ENCODE measurements at regions not wholly inside any gene's neighbourhood (a gene's known extent, or its start where the extent isn't known, plus 50 kb on each side); places are given as distances from the start of the nearest gene placed in this dataset.
"Not testable (repeated sequence)": the region's sequence is repeated elsewhere in the genome, so short reads cannot be mapped to it uniquely, and the experiment has no call there.

DNA sequence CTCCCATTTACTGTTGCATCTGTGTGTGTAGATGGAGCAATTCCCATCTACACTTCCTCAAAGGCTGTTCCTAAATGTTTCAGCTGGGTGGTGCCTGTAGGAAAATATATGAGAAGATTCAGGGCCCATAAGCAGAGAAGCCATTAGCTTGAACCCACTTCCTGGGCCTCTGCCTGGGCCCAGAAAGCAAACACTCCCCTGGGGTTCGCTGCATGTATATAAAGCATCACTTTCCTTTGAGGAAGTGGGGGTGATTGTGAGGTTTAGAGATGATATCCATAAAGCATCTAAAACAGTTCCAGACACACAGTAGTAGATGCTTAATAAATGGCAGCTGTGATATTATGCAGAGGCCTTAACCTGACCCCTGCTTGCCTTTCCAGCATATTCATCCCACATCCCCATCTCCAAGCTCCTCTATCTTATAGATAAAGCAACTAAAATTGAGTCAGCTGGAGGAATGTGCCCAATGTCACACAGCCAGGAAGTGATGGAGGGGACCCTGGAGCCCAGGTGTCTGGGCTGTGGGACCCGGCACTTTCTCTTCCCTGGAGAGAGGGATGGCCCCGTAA lies 280.0 kb upstream of the CRY1 start:
- DNase-seq (ENCODE audit: low spot score): no peak

- no peak for DNase-seq (ENCODE audit: low spot score)
These were observed 281.0 kb upstream of the CRY1 start for GRCh38 chr12:107374161-107374840.

DNA sequence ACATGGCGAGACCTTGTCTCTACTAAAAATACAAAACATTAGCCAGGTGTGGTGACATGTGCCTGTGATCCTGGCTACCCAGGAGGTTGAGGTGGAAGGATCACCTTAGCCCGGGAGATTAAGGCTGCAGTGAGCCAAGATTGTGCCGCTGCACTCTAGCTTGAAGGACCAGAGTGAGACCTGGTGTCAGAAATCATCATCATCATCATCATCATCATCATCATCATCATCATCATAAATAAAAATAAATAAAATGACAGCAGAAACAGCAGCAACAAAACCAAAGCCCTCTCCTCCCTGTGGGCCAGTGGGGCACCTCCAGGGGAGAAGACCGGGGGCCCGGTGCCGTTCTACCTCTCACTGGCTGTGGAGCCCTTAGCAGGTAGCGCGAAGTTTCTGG lies 281.9 kb upstream of the CRY1 start:
- no peak for DNase-seq (ENCODE audit: low spot score)

DNA sequence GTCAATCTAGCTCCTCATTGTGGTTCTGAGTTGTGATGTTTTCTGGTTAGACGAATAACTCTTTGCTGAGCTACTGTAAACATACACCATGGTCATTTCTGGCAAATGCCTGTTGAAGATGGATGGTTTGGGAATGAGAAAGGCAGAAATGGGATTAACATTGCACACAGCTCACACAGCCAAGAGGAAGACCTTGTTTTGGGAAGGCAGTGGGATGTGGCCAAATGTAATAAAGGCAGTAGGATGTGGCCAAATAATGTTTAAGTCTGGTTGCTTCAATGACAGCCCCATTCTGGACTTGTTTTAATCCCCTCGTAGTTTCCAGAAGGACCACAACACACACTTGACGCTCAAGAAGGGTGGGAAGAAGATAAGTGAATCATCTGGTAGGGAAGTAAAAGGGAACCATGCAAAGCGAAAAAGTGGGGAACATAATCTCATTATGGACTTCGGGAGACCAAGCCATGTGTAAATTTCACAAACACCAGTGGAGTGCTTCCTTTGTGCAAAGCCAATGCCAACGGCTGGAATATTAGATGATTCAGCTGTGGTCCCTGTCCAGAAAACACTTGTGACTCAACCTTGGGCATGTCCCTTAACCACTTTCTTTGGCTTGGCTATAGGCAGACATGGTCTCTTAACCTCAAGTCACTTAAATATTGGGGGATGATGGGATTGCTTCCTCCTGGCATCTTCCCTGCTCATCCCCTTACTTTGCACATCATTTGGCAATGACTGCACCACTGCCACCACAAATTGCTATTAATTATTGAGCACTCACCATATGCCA lies 284.4 kb upstream of the CRY1 start:
- no peak for DNase-seq (ENCODE audit: low spot score)

- DNase-seq (ENCODE audit: low spot score): no peak
These were observed 285.3 kb upstream of the CRY1 start for GRCh38 chr12:107378609-107379008.

DNA sequence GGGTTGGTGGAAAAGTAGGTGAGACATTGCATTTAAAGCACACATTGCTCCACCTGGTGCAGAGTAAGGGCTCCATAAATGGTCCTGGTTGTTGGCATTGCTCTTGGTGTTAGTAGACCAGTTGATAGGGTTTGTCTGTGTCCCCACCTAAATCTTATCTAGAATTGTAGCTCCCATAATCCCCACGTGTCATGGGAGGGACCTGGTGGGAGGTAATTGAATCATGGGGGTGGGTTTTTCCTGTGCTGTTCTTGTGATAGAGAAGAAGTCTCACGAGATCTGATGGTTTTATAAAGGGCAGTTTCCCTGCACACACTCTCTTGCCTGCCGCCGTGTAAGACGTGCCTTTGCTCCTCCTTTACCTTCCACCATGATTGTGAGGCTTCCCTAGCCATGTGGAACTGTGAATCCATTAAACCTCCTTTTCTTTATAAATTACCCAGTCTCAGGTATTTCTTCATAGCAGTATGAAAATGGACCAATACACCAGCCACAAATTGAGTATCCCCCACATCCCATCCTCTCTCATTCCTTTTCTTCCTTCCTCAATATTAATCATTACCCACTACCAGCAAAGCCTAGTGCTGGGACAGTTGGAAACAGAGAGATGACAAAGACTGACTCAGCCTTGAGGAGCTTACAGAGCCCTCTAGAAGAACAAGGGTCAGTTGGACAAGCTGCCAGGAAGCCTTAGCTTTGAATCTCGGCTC lies 285.9 kb upstream of the CRY1 start:
- not testable (repeated sequence) for DNase-seq (ENCODE audit: low spot score)

DNA sequence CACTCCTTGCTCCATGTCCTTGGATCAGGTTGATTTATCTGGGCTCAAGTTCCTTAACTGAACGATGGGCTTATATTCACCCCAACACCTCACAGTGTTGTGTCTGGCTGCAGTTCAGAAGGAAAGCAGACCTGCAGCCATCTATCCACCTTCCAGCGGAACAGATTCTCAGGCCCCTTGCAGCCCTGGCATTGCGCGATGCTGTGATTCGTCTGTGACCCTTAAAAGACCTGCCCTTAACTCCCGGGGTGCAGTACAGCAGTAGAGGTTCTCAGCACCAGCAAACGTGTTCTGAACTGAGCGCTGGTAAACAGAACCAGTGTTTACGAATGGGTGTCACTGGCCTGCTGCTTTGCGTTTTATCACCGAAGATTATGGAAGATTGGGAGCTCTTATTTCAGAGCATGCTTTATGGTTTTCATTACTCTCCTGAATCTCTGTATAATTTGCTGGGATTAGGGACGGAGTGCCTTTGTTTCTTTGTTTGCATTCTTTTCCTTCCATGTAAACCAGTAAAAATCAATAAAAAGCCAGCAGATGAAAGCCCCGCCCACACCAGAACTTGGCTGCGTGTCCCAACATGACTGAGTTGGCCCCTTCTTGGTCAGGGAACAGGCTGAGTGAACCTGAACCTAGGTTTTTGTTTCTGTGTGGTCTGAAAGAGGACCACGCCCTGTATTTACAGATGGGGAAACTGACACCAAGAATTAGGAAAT lies 286.7 kb upstream of the CRY1 start:
- DNase-seq (ENCODE audit: low spot score): no peak

DNA sequence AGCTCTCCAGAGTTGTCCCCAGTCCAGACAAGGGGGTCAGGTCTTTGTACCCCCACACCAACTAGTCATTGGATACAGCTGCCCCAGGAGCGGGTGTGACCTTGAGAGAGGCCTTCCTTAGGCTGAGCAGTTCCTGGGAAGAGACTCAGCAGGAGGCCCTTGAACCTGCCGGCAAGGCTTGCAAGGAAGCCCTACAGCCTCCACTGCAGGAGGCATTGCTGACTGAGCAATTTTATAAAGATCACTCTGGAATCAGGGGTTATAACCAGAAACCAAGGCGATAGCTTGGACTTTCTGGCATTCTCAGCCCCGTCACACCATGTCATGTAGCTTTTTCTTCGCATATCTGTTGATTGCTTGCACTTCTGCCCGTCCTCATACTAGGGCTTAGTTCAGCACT lies 291.3 kb upstream of the CRY1 start:
- DNase-seq (ENCODE audit: low spot score): no peak

DNA sequence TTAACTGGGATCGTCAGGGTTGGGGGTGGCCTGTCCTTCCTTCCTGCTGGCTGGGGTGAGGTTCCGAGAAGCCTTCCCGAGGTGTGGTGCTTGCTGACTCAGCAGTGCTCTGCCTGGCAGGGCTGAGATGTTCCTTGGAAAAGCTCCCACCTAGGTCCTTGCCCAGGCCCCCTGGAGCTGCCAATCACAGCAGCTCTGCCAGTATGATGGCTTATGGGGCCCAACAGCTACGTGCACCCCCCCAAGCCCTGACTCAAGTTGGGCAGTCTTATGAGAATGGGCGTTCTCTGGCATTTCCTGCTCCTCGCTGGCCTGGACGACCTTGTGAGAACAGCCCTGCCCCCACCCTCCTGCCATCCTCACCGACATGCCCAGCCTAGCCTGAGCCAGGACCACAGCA lies 292.2 kb upstream of the CRY1 start:
- no peak for DNase-seq (ENCODE audit: low spot score)

GRCh38 chr12:107386569-107386968 lies 293.2 kb upstream of the CRY1 start:
- DNase-seq (ENCODE audit: low spot score): no peak

DNA sequence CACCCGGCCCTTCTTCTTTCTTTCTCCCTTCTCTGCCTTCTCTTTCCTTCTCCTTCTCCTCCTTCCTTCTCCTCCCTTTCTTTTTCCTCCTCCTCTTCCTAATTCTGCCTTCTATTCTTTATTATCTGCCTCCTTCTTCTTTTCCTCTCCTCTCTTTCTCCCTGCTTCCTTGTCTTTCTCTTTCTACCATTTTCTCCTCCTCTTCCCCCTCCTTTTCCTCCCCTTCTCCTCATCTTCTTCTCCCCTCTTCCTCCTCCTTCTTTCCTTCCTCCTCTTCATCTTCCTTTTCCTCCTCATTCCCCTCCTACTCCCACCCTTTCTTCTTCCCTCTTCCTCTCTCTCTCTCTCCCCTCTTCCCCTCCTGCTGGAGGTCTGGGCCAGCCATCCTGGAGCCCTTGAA lies 294.9 kb upstream of the CRY1 start:
- no peak for DNase-seq (ENCODE audit: low spot score)

DNA sequence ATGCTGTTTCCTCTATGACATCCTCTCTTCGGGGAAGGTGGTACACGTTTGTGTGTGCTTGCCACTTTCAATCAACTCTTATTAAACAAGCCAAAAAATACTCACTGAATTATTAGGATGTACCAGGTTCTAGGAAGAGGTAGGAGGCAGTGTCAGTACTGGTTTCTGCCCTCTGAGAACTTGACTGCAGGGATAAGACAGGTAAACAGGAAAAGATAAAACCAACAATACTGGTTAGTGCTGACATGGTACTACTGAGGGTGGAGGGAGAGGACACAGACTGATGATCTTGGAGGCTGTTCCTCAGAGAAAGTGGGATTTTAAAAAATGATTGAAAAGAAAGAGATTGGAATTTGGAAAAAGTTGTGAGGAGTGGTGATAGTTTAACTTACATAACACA lies 295.2 kb upstream of the PWP1 start:
- DNase-seq (ENCODE audit: low spot score): no peak

GRCh38 chr12:107393043-107393717 lies 292.4 kb upstream of the PWP1 start:
- no peak for DNase-seq (ENCODE audit: low spot score)

DNA sequence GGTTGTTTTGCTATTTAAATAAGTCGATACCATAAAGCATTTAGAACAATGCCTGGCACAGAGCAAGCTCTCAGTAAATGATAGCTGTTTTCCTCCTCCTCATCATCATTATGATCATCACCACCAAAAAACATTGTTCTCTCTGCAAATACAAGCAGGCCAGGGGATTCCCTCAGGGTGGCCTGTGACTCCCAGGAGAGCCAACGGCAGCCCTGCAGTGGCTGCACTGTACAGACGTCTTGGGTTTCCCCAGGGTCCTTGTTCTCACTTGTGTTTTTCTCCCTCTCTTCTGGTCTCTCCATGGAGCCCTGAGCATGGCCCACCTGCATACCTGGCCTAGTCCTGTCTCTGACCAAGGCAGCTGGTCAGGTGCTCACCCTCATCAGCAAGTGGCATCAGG lies 290.9 kb upstream of the PWP1 start:
- no peak for DNase-seq (ENCODE audit: low spot score)

DNA sequence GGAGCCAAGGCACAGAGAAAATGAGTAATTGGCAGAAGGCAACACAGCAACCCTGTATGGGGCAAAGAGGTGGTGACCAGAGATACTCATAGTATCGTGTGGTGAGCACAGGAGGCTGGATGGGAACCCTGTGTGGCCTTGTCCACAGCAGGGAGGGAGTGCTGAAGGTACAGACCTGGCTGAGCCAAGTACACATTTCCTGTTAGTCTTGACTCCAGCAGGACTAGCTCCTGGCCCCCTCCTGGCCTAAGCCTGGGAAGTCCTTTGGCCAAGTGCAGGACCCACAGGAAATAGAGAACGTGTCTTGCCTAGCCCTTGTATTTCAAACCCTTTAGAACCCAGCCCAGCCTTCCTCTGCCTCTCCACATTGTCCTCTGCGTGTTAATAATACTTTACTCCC lies 289.8 kb upstream of the PWP1 start:
- no peak for DNase-seq (ENCODE audit: low spot score)

DNA sequence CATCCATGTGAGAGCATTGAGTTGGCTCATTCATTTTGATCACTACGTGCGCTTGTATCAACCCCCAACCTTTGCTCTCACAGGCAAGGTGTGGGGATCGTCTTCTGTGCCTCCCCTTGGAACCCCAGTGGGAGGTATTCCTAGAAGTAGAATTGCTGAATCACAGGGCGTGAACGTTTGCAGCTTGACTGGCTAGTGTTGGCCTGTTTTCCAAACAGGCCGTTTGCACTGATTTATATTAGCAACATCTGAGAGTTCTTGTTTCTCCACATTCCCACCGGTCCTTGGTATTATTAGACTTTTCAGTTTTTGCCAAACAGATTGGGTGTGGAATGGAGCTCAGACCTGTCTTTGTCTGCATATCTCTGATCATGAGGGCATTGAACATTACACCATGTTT lies 288.6 kb upstream of the PWP1 start:
- DNase-seq (ENCODE audit: low spot score): no peak

- no peak for DNase-seq (ENCODE audit: low spot score)
These were observed 287.6 kb upstream of the PWP1 start for GRCh38 chr12:107397890-107398500.

DNA sequence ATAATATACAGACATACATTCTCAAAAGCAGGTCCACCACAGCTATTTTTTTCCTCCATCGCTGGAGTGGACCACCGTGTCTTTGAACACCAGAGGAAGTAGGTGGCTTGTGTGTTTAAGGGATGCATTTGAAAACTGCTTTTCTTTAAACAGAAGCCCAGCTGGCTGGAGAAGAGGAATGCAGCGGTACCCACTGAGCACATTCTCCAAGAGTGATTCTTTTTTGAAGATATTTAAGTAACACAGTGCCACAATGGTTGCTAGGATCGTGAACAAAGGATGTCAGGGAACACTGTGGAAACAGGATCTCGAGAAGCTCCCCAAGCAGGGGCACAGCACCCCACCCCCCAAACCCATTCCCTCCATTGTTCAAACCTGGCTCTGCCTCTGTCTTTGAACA lies 286.6 kb upstream of the PWP1 start:
- DNase-seq (ENCODE audit: low spot score): no peak

DNA sequence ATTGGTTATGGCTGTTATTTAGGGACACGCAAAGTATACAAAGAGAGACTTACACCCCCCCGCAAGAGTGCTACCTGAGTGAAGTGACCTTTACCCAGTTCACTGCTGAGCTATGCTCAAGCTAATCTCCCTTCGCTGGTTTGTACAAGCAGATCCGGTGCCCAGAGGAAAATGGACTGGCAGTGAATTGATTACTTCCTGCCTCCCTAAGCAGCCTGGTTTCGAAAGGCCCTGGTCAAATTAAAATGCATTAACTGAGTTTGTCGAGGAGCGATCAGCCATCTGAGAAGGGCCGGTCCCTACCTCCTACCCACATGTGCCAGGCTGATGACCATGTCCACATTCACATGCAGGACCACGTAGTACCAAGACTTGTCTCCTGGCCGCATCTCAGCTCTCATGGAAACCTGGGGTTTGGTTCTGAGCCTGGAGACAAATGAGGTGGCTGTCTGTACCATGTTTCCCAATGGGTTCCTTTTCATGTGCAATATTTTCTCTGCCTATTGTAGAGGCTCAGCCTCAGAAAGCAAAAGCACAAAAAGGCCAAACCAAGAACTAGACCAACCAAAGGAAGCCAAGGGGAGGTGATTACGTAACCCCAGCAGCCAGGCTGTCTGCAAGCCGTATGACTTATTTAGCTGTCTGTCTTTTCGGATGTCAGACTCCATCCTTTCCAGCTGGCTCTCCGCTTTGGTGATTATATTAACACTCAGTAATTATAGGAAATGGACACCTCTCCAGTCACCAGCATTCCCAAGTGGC lies 284.7 kb upstream of the PWP1 start:
- no peak for DNase-seq (ENCODE audit: low spot score)
